Neural cell (in vitro differentiated cells): ENCODE measurements at regions not wholly inside any gene's neighbourhood (a gene's known extent, or its start where the extent isn't known, plus 50 kb on each side); places are given as distances from the start of the nearest gene placed in this dataset.

Experiments
- H2AFZ ChIP-seq: fragments of 200-600, 300-800 bp; sonication (generic), shearing (Covaris generic); 2 replicates; pipeline ENCODE4 v1.6.0; 2014; ENCODE audit warnings: low read depth, mild to moderate bottlenecking, antibody characterized with exemption, low read length, moderate library complexity
- H3F3A ChIP-seq: fragments of 200-600 bp; shearing (Covaris generic); 2 replicates; pipeline ENCODE4 v1.6.1; 2016; ENCODE audit warnings: mild to moderate bottlenecking, moderate library complexity, mixed read lengths, antibody characterized with exemption, low read length; ENCODE audit not compliant: insufficient read depth, poor library complexity, severe bottlenecking
- H3K27ac ChIP-seq: fragments of 200-600, 300-800 bp; sonication (generic), shearing (Covaris generic); 2 replicates; pipeline ENCODE4 v1.5.1; 2014; ENCODE audit warnings: mild to moderate bottlenecking, low read length, moderate library complexity
- H3K27me3 ChIP-seq: fragments of 300-800, 200-600 bp; sonication (generic), shearing (Covaris generic); 2 replicates; pipeline ENCODE4 v1.6.0; 2014; ENCODE audit warnings: mild to moderate bottlenecking, low read depth, low read length, moderate library complexity; ENCODE audit not compliant: insufficient read depth
- H3K36me3 ChIP-seq: fragments of 300-800, 200-600 bp; sonication (generic), shearing (Covaris generic); 2 replicates; pipeline ENCODE4 v1.5.1; 2014; ENCODE audit warnings: mild to moderate bottlenecking, antibody characterized with exemption, low read length, moderate library complexity; ENCODE audit not compliant: insufficient read depth
- H3K4me2 ChIP-seq: fragments of 300-800, 200-600 bp; sonication (generic), shearing (Covaris generic); 2 replicates; pipeline ENCODE4 v1.6.0; 2014; ENCODE audit warnings: mild to moderate bottlenecking, low read length
- H3K4me3 ChIP-seq: fragments of 300-800, 200-600 bp; sonication (generic), shearing (Covaris generic); 2 replicates; pipeline ENCODE4 v1.5.1; 2014; ENCODE audit warnings: mild to moderate bottlenecking, low read length, moderate library complexity
- H3K79me2 ChIP-seq: fragments of 200-600 bp; shearing (Covaris generic); replicated peaks from 2 replicates; pipeline ENCODE4 v1.6.0; 2014; ENCODE audit warnings: mild to moderate bottlenecking, low read length, moderate library complexity; ENCODE audit not compliant: insufficient read depth
- H3K9ac ChIP-seq: fragments of 300-800, 200-600 bp; sonication (generic), shearing (Covaris generic); 2 replicates; pipeline ENCODE4 v1.6.1; 2016; ENCODE audit warnings: mild to moderate bottlenecking, low read length, mixed read lengths
- H3K9me2 ChIP-seq: fragments of 200-600 bp; shearing (Covaris generic); 2 replicates; pipeline ENCODE4 v1.6.1; 2016; ENCODE audit warnings: mild to moderate bottlenecking, low read length, mixed read lengths; ENCODE audit not compliant: insufficient read depth
- H3K9me3 ChIP-seq: fragments of 200-600, 300-800 bp; sonication (generic), shearing (Covaris generic); 2 replicates; pipeline ENCODE4 v1.6.1; 2016; ENCODE audit warnings: mild to moderate bottlenecking, mixed run types, low read length, moderate library complexity, mixed read lengths
- H4K20me1 ChIP-seq: fragments of 200-600 bp; shearing (Covaris generic); 2 replicates; pipeline ENCODE4 v1.6.1; 2016; ENCODE audit warnings: mild to moderate bottlenecking, mixed run types; ENCODE audit not compliant: insufficient read depth
- CTCF ChIP-seq: fragments of 450-650 bp; IDR thresholded peaks from 2 replicates; pipeline ENCODE4 v1.5.1; 2014; ENCODE audit warnings: antibody characterized with exemption, mild to moderate bottlenecking, moderate library complexity; ENCODE audit not compliant: poor library complexity, severe bottlenecking
- EP300 ChIP-seq: fragments of 450-650 bp; conservative IDR thresholded peaks from 2 replicates; pipeline ENCODE4 v1.6.1; 2014; ENCODE audit warnings: antibody characterized with exemption, mild to moderate bottlenecking, moderate library complexity; ENCODE audit not compliant: poor library complexity, severe bottlenecking
- MXI1 ChIP-seq: fragments of 450-650 bp; conservative IDR thresholded peaks from 2 replicates; pipeline ENCODE4 v1.6.1; 2014; ENCODE audit warnings: antibody characterized with exemption, mild to moderate bottlenecking; ENCODE audit not compliant: poor library complexity, severe bottlenecking
- SMC3 ChIP-seq: fragments of 450-650 bp; conservative IDR thresholded peaks from 2 replicates; pipeline ENCODE4 v1.6.1; 2014; ENCODE audit warnings: antibody characterized with exemption, mild to moderate bottlenecking, moderate library complexity; ENCODE audit not compliant: poor library complexity
- TAF1 ChIP-seq: IDR thresholded peaks from 2 replicates; pipeline ENCODE4 v1.6.1; 2012; ENCODE audit warnings: low read depth
- TF ChIP-seq, protein P1 (sequence below): IDR thresholded peaks from 2 replicates; pipeline ENCODE4 v1.6.1; 2012; ENCODE audit warnings: borderline replicate concordance

GRCh38 chr17:34130544-34130943 lies 124.5 kb upstream of the CCL2 start:
- Histone ChIP-seq H3K4me3 (no peak overlapping the region), H2AFZ (no peak overlapping the region), H4K20me1 (no peaks in the 10 kb centered on the region), H3K79me2 (no peaks in the 10 kb centered on the region), H3K9me3 (no peaks in the 10 kb centered on the region), H3K27ac (no peak overlapping the region), H3K9me2 (no peaks in the 10 kb centered on the region), H3K27me3 (no peaks in the 10 kb centered on the region), H3K36me3 (no peaks in the 10 kb centered on the region), H3F3A (no peaks in the 10 kb centered on the region), H3K9ac (no peak overlapping the region), H3K4me2 (no peak overlapping the region)
- TF ChIP-seq, protein P1, sequence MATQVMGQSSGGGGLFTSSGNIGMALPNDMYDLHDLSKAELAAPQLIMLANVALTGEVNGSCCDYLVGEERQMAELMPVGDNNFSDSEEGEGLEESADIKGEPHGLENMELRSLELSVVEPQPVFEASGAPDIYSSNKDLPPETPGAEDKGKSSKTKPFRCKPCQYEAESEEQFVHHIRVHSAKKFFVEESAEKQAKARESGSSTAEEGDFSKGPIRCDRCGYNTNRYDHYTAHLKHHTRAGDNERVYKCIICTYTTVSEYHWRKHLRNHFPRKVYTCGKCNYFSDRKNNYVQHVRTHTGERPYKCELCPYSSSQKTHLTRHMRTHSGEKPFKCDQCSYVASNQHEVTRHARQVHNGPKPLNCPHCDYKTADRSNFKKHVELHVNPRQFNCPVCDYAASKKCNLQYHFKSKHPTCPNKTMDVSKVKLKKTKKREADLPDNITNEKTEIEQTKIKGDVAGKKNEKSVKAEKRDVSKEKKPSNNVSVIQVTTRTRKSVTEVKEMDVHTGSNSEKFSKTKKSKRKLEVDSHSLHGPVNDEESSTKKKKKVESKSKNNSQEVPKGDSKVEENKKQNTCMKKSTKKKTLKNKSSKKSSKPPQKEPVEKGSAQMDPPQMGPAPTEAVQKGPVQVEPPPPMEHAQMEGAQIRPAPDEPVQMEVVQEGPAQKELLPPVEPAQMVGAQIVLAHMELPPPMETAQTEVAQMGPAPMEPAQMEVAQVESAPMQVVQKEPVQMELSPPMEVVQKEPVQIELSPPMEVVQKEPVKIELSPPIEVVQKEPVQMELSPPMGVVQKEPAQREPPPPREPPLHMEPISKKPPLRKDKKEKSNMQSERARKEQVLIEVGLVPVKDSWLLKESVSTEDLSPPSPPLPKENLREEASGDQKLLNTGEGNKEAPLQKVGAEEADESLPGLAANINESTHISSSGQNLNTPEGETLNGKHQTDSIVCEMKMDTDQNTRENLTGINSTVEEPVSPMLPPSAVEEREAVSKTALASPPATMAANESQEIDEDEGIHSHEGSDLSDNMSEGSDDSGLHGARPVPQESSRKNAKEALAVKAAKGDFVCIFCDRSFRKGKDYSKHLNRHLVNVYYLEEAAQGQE = no peak
- no peak for TF ChIP-seq SMC3
- TF ChIP-seq TAF1 = no peak
- TF ChIP-seq CTCF = no peak
- TF ChIP-seq MXI1 = no peak

GRCh38 chr17:34131386-34131785 lies 123.7 kb upstream of the CCL2 start:
- no peaks in the 10 kb centered on the region for H3K9me3 ChIP-seq
- no peak overlapping the region for H3K27ac ChIP-seq
- no peaks in the 10 kb centered on the region for H3K27me3 ChIP-seq
- TF ChIP-seq TAF1 (no peak), MXI1 (no peak), EP300 (no peak), SMC3 (no peak)
- TF ChIP-seq, protein P1 = no peak
- H2AFZ ChIP-seq = no peak overlapping the region
- no peaks in the 10 kb centered on the region for H3K79me2 ChIP-seq
- H4K20me1 ChIP-seq = no peaks in the 10 kb centered on the region
- H3K4me3 ChIP-seq = no peak overlapping the region
- H3K9me2 ChIP-seq = no peaks in the 10 kb centered on the region
- no peaks in the 10 kb centered on the region for H3F3A ChIP-seq
- no peak overlapping the region for H3K9ac ChIP-seq
- H3K36me3 ChIP-seq = no peaks in the 10 kb centered on the region
- H3K4me2 ChIP-seq = no peak overlapping the region
